ENCODE measurements at regions not wholly inside any gene's neighbourhood (a gene's known extent, or its start where the extent isn't known, plus 50 kb on each side); places are given as distances from the start of the nearest gene placed in this dataset.

DNA sequence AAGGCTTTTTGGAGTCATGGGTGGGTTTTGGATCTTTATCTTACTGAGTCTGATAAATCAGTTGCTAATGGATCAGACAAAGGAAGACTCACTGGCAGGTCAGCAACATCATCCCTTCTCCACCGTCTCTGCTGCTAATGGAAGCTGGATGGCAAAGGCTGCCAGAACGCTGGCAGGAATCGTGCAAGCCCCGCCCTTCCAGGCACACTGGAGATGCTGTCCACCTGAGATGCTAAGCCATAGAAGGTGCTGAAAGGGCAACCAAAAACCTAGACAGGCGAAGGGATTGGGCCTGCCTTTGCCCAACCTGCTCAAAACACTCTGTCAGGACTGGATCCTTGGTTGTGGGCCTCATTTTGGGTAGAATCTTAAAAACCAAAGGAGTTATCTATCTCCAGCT lies 139.5 kb upstream of the FSTL4 start:
- Histone ChIP-seq H3K9ac (replicated peaks in 1 of 4; ENCODE audit: extremely low read depth in 1 of 4, low read depth in 3 of 4, low read length in 3 of 4) (no peak overlapping the region), H4K8ac (ENCODE audit: extremely low read depth, insufficient read depth, low read length) (no peak overlapping the region), H2BK12ac (ENCODE audit: low read depth, low read length) (no peak overlapping the region), H3K4me1 (replicated peaks in 1 of 4; ENCODE audit: control insufficient read depth in 3 of 4, insufficient read depth in 4 of 4, low read length in 3 of 4) (no peaks in the 10 kb centered on the region), H3K27me3 (replicated peaks in 1 of 4; ENCODE audit: control insufficient read depth in 3 of 4, extremely low read depth in 1 of 4, insufficient read depth in 3 of 4, low read length in 3 of 4) (peaks cover 0 to 6% (median 0%) of the 10 kb centered on the region in 4 experiments; a peak in 3 of 7 replicates), H4K20me1 (replicated peaks in 1 of 2; ENCODE audit: control insufficient read depth in 1 of 2, insufficient read depth in 2 of 2, low read length in 2 of 2) (no peaks in the 10 kb centered on the region), H3K36me3 (ENCODE audit: control insufficient read depth in 2 of 4, insufficient read depth in 4 of 4, low read length in 3 of 4) (no peaks in the 10 kb centered on the region), H3K23me2 (ENCODE audit: low read depth, low read length) (no peaks in the 10 kb centered on the region), H2AK5ac (ENCODE audit: low read depth, low read length) (no peak overlapping the region), H3K4ac (replicated peaks; ENCODE audit: insufficient read length, low read depth, low read length) (no peak overlapping the region), H3K23ac (ENCODE audit: insufficient read length) (no peak overlapping the region), H4K5ac (ENCODE audit: insufficient read length, low read depth, low read length) (no peak overlapping the region), H3K27ac (ENCODE audit: low read depth, low read length) (no peak overlapping the region), H3K79me1 (ENCODE audit: low read depth, low read length) (no peaks in the 10 kb centered on the region), H4K91ac (replicated peaks; ENCODE audit: insufficient read length, low read length) (no peak overlapping the region), H3K14ac (ENCODE audit: insufficient read length) (no peak overlapping the region), H3K4me2 (ENCODE audit: insufficient read depth in 1 of 2, low read depth in 2 of 2, low read length in 2 of 2) (no peak overlapping the region), H3K4me3 (ENCODE audit: extremely low read depth in 1 of 4, insufficient read depth in 2 of 4, low read depth in 3 of 4, low read length in 4 of 4) (no peak overlapping the region), H2BK5ac (ENCODE audit: low read depth, low read length) (no peak overlapping the region), H3K79me2 (ENCODE audit: control insufficient read depth in 1 of 2, insufficient read depth in 2 of 2, low read length in 2 of 2) (no peaks in the 10 kb centered on the region), H2BK120ac (replicated peaks; ENCODE audit: low read depth, low read length) (no peak overlapping the region), H3K56ac (replicated peaks; ENCODE audit: insufficient read length, low read depth, low read length) (no peak overlapping the region), H3K18ac (ENCODE audit: extremely low read depth, low read length) (no peak overlapping the region), H3K9me3 (ENCODE audit: insufficient read depth in 2 of 2, low read depth in 1 of 2, low read length in 1 of 2) (no peaks in the 10 kb centered on the region; a peak in 2 of 4 replicates), H2AFZ (ENCODE audit: low read length) (no peak overlapping the region), H2BK15ac (ENCODE audit: low read length) (no peak overlapping the region), H2BK20ac (ENCODE audit: low read length) (no peak overlapping the region)
- ChIA-PET CTCF (ENCODE audit: partially characterized antibody) (interaction anchor here (0.6 to 7.7 kb wide), 4 partner anchors 117 to 612 kb away, joined by 3 to 63 read pairs (median 17); no protein-coding TSS in a partner anchor), POLR2A (ENCODE audit: partially characterized antibody) (no interaction called here)
- no peak for FAIRE-seq
- WGBS, 2 experiments (ENCODE audit: extremely low coverage in 1 of 2, insufficient coverage in 1 of 2, insufficient read length in 1 of 2, insufficient replicate concordance in 2 of 2, low coverage in 1 of 2, low lambda C conversion rate in 2 of 2, missing lambda C conversion rate in 1 of 2), result 88% methylated on average over 5 of the region's 5 CpGs; no CpG with 5 or more reads in 1 of the 2 experiments
- DNase-seq (ENCODE audit: low read depth in 1 of 2, low spot score in 2 of 2), result no peak
- TF ChIP-seq BRCA1 (IDR thresholded peaks at IDR 0.05; ENCODE audit: low read depth, low read length), result no peak
- no peak for TF ChIP-seq ASH2L (IDR thresholded peaks at IDR 0.05; ENCODE audit: low read length)
- TF ChIP-seq BCL11A (IDR thresholded peaks at IDR 0.05; ENCODE audit: low read depth in 2 of 2, low read length in 2 of 2), result no peak
- TF ChIP-seq GABPA (IDR thresholded peaks at IDR 0.05; ENCODE audit: borderline replicate concordance, insufficient read depth, low read length), result no peak
- TF ChIP-seq CBX8 (IDR thresholded peaks at IDR 0.05; ENCODE audit: borderline replicate concordance, low read depth, low read length), result no peak
- TF ChIP-seq, protein P1, sequence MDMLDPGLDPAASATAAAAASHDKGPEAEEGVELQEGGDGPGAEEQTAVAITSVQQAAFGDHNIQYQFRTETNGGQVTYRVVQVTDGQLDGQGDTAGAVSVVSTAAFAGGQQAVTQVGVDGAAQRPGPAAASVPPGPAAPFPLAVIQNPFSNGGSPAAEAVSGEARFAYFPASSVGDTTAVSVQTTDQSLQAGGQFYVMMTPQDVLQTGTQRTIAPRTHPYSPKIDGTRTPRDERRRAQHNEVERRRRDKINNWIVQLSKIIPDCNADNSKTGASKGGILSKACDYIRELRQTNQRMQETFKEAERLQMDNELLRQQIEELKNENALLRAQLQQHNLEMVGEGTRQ (IDR thresholded peaks at IDR 0.05; ENCODE audit: low read length), result no peak
- no peak for TF ChIP-seq RFX5 (IDR thresholded peaks at IDR 0.05; ENCODE audit: borderline replicate concordance, low read depth, low read length)
- TF ChIP-seq TBP (IDR thresholded peaks at IDR 0.05; ENCODE audit: low read depth, low read length), result no peak
- TF ChIP-seq, protein P2, sequence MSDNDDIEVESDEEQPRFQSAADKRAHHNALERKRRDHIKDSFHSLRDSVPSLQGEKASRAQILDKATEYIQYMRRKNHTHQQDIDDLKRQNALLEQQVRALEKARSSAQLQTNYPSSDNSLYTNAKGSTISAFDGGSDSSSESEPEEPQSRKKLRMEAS (IDR thresholded peaks at IDR 0.05), result no peak
- TF ChIP-seq HDAC2 (IDR thresholded peaks at IDR 0.05; ENCODE audit: borderline replicate concordance in 1 of 2, low read depth in 2 of 2, low read length in 2 of 2), result no peak
